Tibial nerve (tissue), 4 donors: ENCODE measurements at regions not wholly inside any gene's neighbourhood (a gene's known extent, or its start where the extent isn't known, plus 50 kb on each side); places are given as distances from the start of the nearest gene placed in this dataset.

Source experiments
- DNase-seq, 2 donors: peaks; one replicate each; pipeline ENCODE4 v3.0.0-alpha.2; 2019; ENCODE audit warnings: low spot score in 2 of 2
- H3K27ac ChIP-seq, 4 donors: fragments of 200-600 bp; sonication (generic) in 3 of 4; one replicate each; pipeline ENCODE4 v1.5.1; 2017 to 2019; ENCODE audit warnings: mild to moderate bottlenecking in 1 of 4
- H3K27me3 ChIP-seq, 2 donors: fragments of 200-600 bp; sonication (generic) in 1 of 2; one replicate each; pipeline versions ENCODE4 v1.5.1 to v1.6.0; 2017 to 2019
- H3K36me3 ChIP-seq, 3 donors: fragments of 200-600 bp; sonication (generic); one replicate each; pipeline ENCODE4 v1.5.1; 2018 to 2019
- H3K4me1 ChIP-seq, 4 donors: fragments of 200-600 bp; sonication (generic) in 3 of 4; one replicate each; pipeline ENCODE4 v1.5.1; 2017 to 2019
- H3K4me3 ChIP-seq, 4 donors: fragments of 200-600 bp; sonication (generic) in 3 of 4; one replicate each; pipeline ENCODE4 v1.5.1; 2017 to 2019; ENCODE audit warnings: mild to moderate bottlenecking in 1 of 4, moderate library complexity in 1 of 4
- H3K9me3 ChIP-seq, 4 donors: fragments of 200-600 bp; sonication (generic) in 3 of 4; one replicate each; pipeline ENCODE4 v1.5.1; 2017 to 2019
- EP300 ChIP-seq, 2 donors: sonication (generic); formaldehyde crosslinking; IDR thresholded peaks; one replicate each; pipeline ENCODE4 v1.6.1; 2017; ENCODE audit warnings: antibody characterized with exemption in 2 of 2, mild to moderate bottlenecking in 1 of 2
- POLR2A ChIP-seq, 2 donors: fragments of 450-650 bp; IDR thresholded peaks; one replicate each; pipeline ENCODE4 v1.6.1; 2017; ENCODE audit warnings: antibody characterized with exemption in 2 of 2, mild to moderate bottlenecking in 2 of 2, moderate library complexity in 2 of 2
- WGBS, 2 donors: methylation state at CpG; one replicate each; pipeline ENCODE4 v1.1.5; 2018; 5-methylcytosine and 5-hydroxymethylcytosine counted together
- TF ChIP-seq, protein P1 (sequence below), 5 experiments: fragments of 200-600 bp in 3 of 5; fragments of 450-650 bp in 2 of 5; sonication (generic) in 3 of 5; IDR thresholded peaks; one replicate each; pipeline ENCODE4 v1.5.1; 2016 to 2019; ENCODE audit warnings: antibody characterized with exemption in 5 of 5, mild to moderate bottlenecking in 3 of 5, moderate library complexity in 2 of 5

DNA sequence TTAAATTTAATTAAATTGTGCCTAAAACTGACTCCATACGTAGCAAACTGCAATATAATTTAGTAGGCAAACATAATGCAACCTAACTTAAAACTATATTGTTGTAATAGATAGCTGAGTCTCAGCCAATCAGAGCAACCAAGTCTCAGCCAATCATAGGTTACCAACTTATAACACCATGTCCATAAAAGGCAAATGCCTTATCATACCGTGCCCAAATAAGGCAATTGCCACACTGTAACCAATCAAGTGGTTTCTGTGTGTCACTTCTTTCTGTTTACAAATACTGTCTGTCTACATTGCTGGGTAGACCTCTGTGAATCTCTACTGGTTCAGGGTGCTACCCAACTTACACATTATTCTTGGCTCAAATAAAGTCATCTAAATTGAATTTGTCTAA, 728.4 kb upstream of the EPHA6 start:
- WGBS, 2 donors: 77 to 82% methylated on average over 2 of the region's 2 CpGs
- H3K27me3 ChIP-seq: no peaks in the 10 kb centered on the region
- TF ChIP-seq, protein P1, sequence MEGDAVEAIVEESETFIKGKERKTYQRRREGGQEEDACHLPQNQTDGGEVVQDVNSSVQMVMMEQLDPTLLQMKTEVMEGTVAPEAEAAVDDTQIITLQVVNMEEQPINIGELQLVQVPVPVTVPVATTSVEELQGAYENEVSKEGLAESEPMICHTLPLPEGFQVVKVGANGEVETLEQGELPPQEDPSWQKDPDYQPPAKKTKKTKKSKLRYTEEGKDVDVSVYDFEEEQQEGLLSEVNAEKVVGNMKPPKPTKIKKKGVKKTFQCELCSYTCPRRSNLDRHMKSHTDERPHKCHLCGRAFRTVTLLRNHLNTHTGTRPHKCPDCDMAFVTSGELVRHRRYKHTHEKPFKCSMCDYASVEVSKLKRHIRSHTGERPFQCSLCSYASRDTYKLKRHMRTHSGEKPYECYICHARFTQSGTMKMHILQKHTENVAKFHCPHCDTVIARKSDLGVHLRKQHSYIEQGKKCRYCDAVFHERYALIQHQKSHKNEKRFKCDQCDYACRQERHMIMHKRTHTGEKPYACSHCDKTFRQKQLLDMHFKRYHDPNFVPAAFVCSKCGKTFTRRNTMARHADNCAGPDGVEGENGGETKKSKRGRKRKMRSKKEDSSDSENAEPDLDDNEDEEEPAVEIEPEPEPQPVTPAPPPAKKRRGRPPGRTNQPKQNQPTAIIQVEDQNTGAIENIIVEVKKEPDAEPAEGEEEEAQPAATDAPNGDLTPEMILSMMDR (IDR thresholded peaks at IDR 0.05): no peak
- no peak overlapping the region for H3K4me3 ChIP-seq
- H3K4me1 ChIP-seq: no peaks in the 10 kb centered on the region
- no peak for DNase-seq
- no peaks in the 10 kb centered on the region for H3K9me3 ChIP-seq
- no peak overlapping the region for H3K27ac ChIP-seq
- H3K36me3 ChIP-seq: no peaks in the 10 kb centered on the region

DNA sequence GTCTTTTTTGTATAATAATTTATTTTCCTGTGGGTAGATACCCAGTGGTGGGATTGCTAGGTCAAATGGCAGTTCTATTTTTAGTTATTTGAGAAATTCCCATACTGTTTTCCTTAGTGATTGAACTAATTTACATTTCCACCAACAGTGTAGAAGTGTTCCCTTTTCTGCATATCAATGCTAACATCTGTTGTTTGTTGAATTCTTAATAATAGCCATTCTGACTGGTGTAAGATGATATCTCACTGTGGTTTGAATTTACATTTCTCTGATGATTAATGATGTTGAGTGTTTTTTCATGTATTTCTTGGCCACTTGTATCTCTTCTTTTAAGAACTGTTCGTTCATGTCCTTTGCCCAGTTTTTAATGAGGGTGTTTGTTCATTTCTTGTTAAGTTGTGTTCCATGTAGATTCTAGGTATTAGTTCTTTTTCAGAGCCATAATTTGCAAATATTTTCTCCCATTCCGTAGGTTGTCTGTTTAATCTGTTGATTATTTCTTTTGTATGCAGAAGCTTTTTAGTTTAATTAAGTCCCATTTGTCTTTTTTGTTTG, 713.3 kb upstream of the EPHA6 start:
- no peak overlapping the region for H3K4me3 ChIP-seq
- peaks cover 0 to 5% (median 0%) of the 10 kb centered on the region in 4 donors for H3K9me3 ChIP-seq

DNA sequence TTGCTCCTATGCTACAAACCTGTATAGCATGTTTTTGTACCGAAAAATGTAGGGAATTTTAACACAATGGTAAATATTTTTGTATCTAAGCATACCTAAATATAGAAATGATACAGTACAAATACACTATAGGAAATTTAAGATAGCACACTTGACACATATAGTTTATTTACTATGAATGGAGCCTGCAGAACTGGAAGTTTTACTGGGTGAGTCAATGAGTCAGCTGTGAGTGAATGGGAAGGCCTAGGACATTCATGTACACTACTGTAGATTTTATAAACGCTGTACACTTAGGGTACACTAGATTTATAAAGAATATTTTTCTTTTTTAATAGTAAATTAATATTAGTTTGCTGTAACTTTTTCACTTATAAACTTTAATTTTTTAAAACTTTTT, 707.7 kb upstream of the EPHA6 start:
- 88 to 94% methylated on average over 2 of the region's 2 CpGs for WGBS, 2 donors
- DNase-seq: no peak
- Histone ChIP-seq H3K4me3 (no peak overlapping the region), H3K36me3 (no peaks in the 10 kb centered on the region), H3K9me3 (no peaks in the 10 kb centered on the region), H3K27ac (no peak overlapping the region), H3K27me3 (no peaks in the 10 kb centered on the region), H3K4me1 (no peaks in the 10 kb centered on the region)
- no peak for TF ChIP-seq POLR2A (IDR thresholded peaks at IDR 0.05)
- TF ChIP-seq, protein P1 (IDR thresholded peaks at IDR 0.05): no peak
- no peak for TF ChIP-seq EP300 (IDR thresholded peaks at IDR 0.05)

More for the DNA sequence above, 713.3 kb upstream of the EPHA6 start:
- no peak for TF ChIP-seq EP300 (IDR thresholded peaks at IDR 0.05)
- TF ChIP-seq, protein P1 (IDR thresholded peaks at IDR 0.05): no peak
- no peak for TF ChIP-seq POLR2A (IDR thresholded peaks at IDR 0.05)
- no peak for DNase-seq
- 57 to 60% methylated on average over 2 of the region's 2 CpGs for WGBS, 2 donors
- Histone ChIP-seq H3K27me3 (no peaks in the 10 kb centered on the region), H3K36me3 (no peaks in the 10 kb centered on the region), H3K4me1 (no peaks in the 10 kb centered on the region), H3K27ac (no peak overlapping the region)
